ENCODE measurements at regions not wholly inside any gene's neighbourhood (a gene's known extent, or its start where the extent isn't known, plus 50 kb on each side); places are given as distances from the start of the nearest gene placed in this dataset.

GRCh38 chr20:63134201-63134612, 81.7 kb downstream of the YTHDF1 start:
- Histone ChIP-seq H3K9ac (ENCODE audit: low read depth in 1 of 2, low read length in 2 of 2) (no peak overlapping the region), H3K4me1 (ENCODE audit: control insufficient read depth in 4 of 4, insufficient read depth in 4 of 4, low read length in 3 of 4) (no peaks in the 10 kb centered on the region), H3K36me3 (ENCODE audit: control insufficient read depth in 4 of 4, insufficient read depth in 3 of 4, low read depth in 1 of 4, low read length in 3 of 4) (no peaks in the 10 kb centered on the region), H3K9me3 (ENCODE audit: control insufficient read depth in 4 of 4, low read length in 3 of 4) (no peaks in the 10 kb centered on the region), H3K4me3 (ENCODE audit: low read depth in 1 of 3, low read length in 3 of 3) (no peak overlapping the region), H3K27me3 (ENCODE audit: control insufficient read depth in 4 of 4, insufficient read depth in 4 of 4, low read length in 3 of 4) (peaks cover 0 to 6% (median 3%) of the 10 kb centered on the region in 4 donors), H3K27ac (ENCODE audit: low read depth in 1 of 2, low read length in 2 of 2) (no peak overlapping the region)
- no peak for DNase-seq (ENCODE audit: low spot score)
- TF ChIP-seq, protein P1, sequence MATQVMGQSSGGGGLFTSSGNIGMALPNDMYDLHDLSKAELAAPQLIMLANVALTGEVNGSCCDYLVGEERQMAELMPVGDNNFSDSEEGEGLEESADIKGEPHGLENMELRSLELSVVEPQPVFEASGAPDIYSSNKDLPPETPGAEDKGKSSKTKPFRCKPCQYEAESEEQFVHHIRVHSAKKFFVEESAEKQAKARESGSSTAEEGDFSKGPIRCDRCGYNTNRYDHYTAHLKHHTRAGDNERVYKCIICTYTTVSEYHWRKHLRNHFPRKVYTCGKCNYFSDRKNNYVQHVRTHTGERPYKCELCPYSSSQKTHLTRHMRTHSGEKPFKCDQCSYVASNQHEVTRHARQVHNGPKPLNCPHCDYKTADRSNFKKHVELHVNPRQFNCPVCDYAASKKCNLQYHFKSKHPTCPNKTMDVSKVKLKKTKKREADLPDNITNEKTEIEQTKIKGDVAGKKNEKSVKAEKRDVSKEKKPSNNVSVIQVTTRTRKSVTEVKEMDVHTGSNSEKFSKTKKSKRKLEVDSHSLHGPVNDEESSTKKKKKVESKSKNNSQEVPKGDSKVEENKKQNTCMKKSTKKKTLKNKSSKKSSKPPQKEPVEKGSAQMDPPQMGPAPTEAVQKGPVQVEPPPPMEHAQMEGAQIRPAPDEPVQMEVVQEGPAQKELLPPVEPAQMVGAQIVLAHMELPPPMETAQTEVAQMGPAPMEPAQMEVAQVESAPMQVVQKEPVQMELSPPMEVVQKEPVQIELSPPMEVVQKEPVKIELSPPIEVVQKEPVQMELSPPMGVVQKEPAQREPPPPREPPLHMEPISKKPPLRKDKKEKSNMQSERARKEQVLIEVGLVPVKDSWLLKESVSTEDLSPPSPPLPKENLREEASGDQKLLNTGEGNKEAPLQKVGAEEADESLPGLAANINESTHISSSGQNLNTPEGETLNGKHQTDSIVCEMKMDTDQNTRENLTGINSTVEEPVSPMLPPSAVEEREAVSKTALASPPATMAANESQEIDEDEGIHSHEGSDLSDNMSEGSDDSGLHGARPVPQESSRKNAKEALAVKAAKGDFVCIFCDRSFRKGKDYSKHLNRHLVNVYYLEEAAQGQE (IDR thresholded peaks at IDR 0.05), result no peak
- no peak for TF ChIP-seq RXRA (IDR thresholded peaks at IDR 0.05)
- TF ChIP-seq YY1 (IDR thresholded peaks at IDR 0.05), result no peak
- TF ChIP-seq ZBTB33 (IDR thresholded peaks at IDR 0.05), result no peak
- no peak for TF ChIP-seq FOXA2 (IDR thresholded peaks at IDR 0.05)
- TF ChIP-seq, protein P2, sequence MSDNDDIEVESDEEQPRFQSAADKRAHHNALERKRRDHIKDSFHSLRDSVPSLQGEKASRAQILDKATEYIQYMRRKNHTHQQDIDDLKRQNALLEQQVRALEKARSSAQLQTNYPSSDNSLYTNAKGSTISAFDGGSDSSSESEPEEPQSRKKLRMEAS (IDR thresholded peaks at IDR 0.05), result no peak
- TF ChIP-seq EGR1 (IDR thresholded peaks at IDR 0.05; ENCODE audit: low read depth in 2 of 2), result no peak
- no peak for TF ChIP-seq SP1 (IDR thresholded peaks at IDR 0.05)
- TF ChIP-seq RAD21 (IDR thresholded peaks at IDR 0.05), result no peak
- TF ChIP-seq NR2F2 (IDR thresholded peaks at IDR 0.05), result no peak
- TF ChIP-seq TAF1 (conservative IDR thresholded peaks at IDR 0.05), result no peak
- no peak for TF ChIP-seq HNF4G (IDR thresholded peaks at IDR 0.05)
- no peak for TF ChIP-seq JUND (IDR thresholded peaks at IDR 0.05)
- no peak for TF ChIP-seq ATF3 (IDR thresholded peaks at IDR 0.05)
- TF ChIP-seq CTCF (IDR thresholded peaks at IDR 0.05; ENCODE audit: low read depth, low read length, missing input control), result no peak
- no peak for TF ChIP-seq GABPA (IDR thresholded peaks at IDR 0.05 in 1 of 2, conservative IDR thresholded peaks at IDR 0.05 in 1 of 2)
- 83% methylated on average over 19 of the region's 19 CpGs for WGBS
